ENCODE measurements at regions not wholly inside any gene's neighbourhood (a gene's known extent, or its start where the extent isn't known, plus 50 kb on each side); places are given as distances from the start of the nearest gene placed in this dataset.

- DNase-seq: no peak
Measured at GRCh38 chr2:176747506-176747905, 465.1 kb upstream of the HNRNPA3 start.

GRCh38 chr2:176747928-176748327 is 464.7 kb upstream of the HNRNPA3 start:
- no peak for DNase-seq

- no peak for DNase-seq
Measured at GRCh38 chr2:176748662-176749061, 463.9 kb upstream of the HNRNPA3 start.

GRCh38 chr2:176751314-176752227 is 461.0 kb upstream of the HNRNPA3 start:
- no peak for DNase-seq

DNA sequence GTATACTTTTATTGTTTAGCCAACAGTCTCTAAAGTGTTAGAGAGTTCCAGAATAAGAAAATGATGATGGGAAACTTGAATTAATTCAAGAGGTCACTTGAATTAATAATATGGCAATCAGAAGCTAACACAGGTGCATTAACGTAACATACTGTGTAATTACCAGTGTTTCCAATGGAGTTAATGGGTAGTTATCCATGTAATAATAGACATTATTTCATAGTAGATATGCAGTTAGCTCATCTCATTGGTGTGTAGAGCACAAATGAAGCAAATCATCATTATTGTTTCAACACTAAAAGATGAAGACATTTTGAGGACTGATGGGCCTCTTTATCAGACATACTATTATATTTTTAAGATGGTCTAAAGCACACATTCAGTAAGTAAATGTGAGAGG is 460.3 kb upstream of the HNRNPA3 start:
- no peak for DNase-seq

GRCh38 chr2:176753205-176753604 is 459.4 kb upstream of the HNRNPA3 start:
- DNase-seq: no peak

DNA sequence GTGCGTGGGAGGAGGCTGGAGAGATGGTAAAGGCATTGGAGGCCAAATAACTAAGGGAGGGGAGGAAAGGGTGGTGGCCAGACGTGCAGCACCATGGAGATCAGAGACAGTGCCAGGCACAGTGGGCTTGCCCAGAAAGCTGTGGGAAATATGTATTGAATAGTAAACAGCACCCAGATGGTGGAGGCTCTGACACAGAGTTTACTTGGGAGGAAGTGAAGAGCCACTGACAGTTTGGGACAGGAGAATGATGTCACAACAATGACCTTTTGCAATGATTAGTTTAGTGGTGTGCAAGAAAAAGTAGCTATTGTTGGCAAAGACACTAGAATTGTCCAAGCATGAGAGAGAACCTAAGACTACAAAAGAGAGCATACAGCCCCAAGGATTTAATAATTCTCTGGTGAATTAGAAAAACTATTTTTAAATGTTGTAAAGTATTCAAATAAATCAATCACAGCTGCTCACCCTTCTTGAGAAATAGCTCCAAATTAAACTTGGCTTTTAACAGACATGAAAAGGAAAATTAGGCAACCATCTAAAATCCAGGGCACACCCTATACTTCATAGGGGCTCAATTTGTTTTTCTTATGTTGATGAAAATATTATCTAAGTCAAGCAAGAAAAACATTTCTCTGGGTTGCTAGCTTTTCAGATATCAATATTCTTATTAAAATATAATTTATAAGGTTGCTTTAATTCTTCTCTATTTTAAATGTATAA is 458.7 kb upstream of the HNRNPA3 start:
- no peak for DNase-seq

- DNase-seq: no peak
Measured at GRCh38 chr2:176755537-176756135, 457.0 kb upstream of the HNRNPA3 start.

DNA sequence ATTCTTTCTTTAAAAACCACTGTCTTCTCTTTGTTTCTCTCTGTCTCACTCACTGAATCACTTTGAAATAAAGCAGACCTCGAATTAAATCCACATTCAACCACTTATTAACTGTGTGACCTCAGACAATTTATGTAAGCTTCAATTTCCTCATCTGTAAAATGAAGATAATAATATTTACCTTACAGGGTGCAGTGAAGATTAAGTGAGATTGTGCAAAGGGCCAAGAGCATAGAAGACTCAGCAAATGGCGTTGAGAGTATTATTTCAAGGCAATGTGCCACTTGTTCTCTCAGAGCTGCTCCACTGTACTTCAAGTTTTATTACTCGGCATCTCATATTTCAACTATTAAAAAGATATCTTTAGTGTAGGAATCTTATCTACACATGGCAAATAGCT is 454.2 kb upstream of the HNRNPA3 start:
- DNase-seq: no peak

GRCh38 chr2:176760439-176760838 is 452.2 kb upstream of the HNRNPA3 start:
- no peak for DNase-seq

DNA sequence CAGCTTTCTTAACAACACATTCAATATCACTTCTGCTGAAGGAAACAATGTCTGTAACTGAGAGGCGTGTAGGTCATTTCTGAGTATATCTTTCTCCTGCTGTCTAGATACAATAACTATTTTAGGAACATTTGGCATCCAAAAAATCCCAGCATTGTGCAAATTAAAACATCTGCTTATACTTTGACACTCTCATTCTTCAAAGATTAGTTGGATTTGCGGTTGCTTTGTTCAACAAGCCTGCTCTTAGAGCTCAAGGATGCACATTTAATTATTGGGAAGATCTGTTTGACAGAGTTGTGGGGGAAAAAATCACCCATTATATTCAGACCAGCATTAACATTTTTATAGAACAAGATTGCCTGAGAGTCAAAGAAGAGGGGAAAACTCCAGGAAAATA is 449.5 kb upstream of the HNRNPA3 start:
- no peak for DNase-seq

DNA sequence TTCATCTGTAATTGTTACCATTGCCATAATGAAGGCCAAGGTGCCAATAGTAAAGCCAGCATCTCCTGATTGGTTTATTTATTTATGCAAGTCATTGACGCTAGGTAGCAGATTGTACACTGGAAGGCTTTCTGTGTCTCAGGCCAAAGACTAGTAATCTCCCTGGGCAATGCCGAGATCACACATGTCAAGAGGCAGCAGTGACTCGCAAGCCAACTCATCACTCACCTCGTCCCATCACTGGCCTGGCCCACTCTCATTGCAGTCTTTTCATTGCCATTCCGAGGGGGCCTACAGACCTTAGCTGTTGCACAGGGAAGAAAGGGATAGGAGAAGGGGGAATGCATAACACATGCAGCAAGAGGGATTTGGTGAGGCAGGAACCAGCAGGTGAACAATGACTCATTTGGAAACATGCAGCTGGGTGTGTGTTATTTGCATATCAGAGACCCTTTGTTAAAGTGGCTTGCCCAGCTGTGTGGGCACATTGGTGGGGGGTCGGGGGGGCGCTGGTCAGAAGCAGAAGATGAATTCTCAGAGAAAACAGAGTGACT is 448.7 kb upstream of the HNRNPA3 start:
- DNase-seq: no peak

GRCh38 chr2:176764921-176765320 is 447.7 kb upstream of the HNRNPA3 start:
- no peak for DNase-seq

- DNase-seq: no peak
Measured at GRCh38 chr2:176766005-176766404, 446.6 kb upstream of the HNRNPA3 start.

DNA sequence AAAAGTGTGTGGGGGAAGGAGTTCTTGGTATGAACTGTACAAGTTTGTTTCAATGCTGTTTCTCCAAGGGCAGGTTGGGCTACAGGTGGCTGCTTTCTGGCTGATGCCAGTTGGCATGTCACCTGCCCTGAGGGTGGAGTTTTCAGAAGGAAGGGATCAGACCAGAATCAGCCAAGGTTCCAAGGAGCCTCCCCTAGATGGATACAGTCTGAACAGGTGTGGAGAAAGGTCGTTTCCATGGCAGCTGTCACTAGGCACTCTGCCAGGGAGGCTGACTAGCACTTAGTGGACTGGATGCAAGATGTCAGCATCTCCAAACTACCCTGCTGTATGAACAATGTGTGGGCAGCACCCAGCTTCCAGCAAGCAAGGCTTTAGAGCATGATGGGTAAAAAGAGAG is 444.4 kb upstream of the HNRNPA3 start:
- no peak for DNase-seq

GRCh38 chr2:176769021-176769420 is 443.6 kb upstream of the HNRNPA3 start:
- no peak for DNase-seq

DNA sequence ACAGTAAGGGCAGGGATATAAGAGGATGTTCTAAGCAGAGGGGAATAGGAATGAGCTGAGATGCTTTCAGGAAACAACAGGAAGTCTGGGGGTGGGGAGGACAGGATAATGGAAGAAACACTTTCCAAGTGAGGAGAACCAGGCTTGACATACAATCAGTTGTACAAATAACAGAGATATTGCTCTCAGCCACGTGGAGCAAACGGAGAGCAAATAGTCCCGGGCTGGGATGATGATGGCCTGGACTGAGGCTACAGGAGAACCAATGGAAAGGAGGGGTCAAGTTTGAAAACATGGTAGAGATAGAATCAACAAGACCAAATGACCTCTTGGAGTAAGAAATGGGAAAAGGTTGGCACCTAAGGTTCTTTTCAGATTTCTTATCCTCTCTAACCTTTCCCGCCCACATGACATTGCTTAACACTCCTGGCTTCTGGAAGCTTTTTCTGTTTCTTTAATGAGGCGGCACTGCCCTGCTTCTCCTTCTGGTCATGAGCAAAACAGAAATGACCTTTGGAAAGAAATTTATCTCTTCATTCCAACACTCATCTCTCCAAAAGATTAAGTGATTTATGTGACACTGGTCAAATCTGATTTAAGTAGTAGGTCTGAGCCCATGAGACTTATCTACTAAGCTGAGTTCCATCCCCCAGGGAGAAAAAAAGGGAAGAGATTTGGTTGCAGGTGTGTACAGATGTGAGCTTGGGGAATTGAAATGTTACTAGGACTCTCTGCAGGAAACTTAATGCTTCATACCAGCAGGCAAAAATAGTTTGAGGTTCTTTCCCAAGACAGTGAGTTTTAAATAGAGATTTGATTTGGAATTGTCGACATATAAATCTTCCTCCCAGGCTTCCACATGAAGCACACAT is 442.9 kb upstream of the HNRNPA3 start:
- DNase-seq: no peak

GRCh38 chr2:176772816-176773215 is 439.8 kb upstream of the HNRNPA3 start:
- DNase-seq: no peak

DNA sequence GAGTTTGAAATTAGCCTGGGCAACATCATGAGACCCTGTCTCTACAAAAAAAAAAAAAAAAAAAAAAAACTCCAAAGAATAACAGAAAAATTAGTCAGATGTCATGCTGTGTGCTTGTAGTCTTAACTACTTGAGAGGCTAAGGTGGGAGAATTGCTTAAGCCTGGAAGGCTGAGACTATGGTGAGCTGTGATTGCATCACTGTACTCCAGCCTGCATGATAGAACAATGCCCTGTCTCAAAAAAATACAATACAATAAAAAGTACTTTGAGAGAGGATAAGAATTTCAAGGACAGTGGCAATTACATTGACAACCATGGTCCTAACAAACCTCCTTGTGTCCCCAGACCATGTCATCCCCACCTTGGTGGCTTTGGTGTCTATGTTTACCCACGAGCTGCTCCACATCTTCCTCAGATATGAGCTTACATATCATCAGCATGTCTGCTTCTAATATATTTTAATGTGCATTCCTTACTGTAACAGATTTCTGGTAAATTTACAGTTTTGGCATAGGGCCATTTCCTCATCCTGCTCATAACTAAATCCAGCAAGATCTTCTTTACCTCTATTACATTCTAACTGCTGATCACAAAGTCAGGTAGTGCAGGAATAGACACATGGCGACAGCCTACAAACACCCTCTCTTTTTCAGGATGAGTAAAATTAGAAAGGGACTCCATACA is 437.7 kb upstream of the HNRNPA3 start:
- no peak for DNase-seq

GRCh38 chr2:176777262-176777661 is 435.3 kb upstream of the HNRNPA3 start:
- no peak for DNase-seq

- no peak for DNase-seq
Measured at GRCh38 chr2:176779917-176780316, 432.7 kb upstream of the HNRNPA3 start.

DNA sequence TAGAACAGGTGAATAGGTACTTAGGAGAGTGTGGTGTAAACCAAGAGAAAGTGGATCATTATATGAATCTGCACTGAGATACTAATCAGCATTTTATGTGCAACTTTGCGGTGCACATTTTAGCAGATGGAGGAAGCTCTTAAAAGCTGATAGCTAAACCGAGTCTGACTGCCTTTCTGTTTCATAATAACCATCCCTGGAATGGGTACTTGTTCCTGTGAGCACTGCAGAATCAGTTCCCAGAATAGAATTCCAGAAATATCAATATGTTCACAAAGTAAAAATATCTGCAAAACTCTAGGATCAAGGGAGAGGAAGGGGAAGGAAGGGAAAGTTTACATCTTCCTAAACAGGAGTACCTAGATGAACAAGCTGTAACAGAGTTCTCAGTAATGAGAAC is 432.2 kb upstream of the HNRNPA3 start:
- DNase-seq: no peak
